Gastroesophageal sphincter (tissue), 3 donors: ENCODE measurements at regions not wholly inside any gene's neighbourhood (a gene's known extent, or its start where the extent isn't known, plus 50 kb on each side); places are given as distances from the start of the nearest gene placed in this dataset.

Experiments
- POLR2A ChIP-seq, 2 donors: fragments of 450-650 bp; IDR thresholded peaks; one replicate each; pipeline ENCODE4 v1.6.1; 2017; ENCODE audit warnings: antibody characterized with exemption in 2 of 2, mild to moderate bottlenecking in 2 of 2, moderate library complexity in 1 of 2
- POLR2AphosphoS5 ChIP-seq: sonication (generic); formaldehyde crosslinking; IDR thresholded peaks from one replicate; pipeline ENCODE4 v1.6.1; 2017; ENCODE audit warnings: antibody characterized with exemption
- TF ChIP-seq, protein P1 (sequence below), 4 experiments: fragments of 200-600 bp in 2 of 4; fragments of 450-650 bp in 2 of 4; sonication (generic) in 1 of 4; IDR thresholded peaks; one replicate each; pipeline ENCODE4 v1.5.1; 2017 to 2019; ENCODE audit warnings: antibody characterized with exemption in 4 of 4, mild to moderate bottlenecking in 2 of 4, moderate library complexity in 2 of 4

DNA sequence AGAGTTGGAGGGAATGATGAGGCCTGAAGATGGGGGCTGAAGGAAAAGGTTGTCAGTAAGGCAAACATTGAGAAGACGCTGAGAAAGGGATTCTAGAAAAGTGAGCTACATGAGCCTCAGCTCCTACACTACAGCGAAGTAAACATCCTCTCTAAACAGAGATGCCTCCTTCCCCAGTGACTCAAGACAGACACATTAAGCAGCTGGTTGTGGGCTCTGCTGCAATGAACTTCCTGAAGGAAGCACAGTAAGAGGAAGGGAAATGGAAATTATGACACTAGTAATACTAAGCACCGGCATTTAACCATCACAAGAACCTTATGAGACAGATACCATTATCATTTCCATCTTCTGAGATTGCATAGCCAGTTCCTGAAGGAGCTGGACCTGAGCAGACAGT, 190.5 kb downstream of the C11orf87 start:
- TF ChIP-seq POLR2A (IDR thresholded peaks at IDR 0.05) (no peak), POLR2AphosphoS5 (no peak)
- TF ChIP-seq, protein P1, sequence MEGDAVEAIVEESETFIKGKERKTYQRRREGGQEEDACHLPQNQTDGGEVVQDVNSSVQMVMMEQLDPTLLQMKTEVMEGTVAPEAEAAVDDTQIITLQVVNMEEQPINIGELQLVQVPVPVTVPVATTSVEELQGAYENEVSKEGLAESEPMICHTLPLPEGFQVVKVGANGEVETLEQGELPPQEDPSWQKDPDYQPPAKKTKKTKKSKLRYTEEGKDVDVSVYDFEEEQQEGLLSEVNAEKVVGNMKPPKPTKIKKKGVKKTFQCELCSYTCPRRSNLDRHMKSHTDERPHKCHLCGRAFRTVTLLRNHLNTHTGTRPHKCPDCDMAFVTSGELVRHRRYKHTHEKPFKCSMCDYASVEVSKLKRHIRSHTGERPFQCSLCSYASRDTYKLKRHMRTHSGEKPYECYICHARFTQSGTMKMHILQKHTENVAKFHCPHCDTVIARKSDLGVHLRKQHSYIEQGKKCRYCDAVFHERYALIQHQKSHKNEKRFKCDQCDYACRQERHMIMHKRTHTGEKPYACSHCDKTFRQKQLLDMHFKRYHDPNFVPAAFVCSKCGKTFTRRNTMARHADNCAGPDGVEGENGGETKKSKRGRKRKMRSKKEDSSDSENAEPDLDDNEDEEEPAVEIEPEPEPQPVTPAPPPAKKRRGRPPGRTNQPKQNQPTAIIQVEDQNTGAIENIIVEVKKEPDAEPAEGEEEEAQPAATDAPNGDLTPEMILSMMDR (IDR thresholded peaks at IDR 0.05) = no peak
